ENCODE measurements at regions not wholly inside any gene's neighbourhood (a gene's known extent, or its start where the extent isn't known, plus 50 kb on each side); places are given as distances from the start of the nearest gene placed in this dataset.
"Not testable (repeated sequence)": the region's sequence is repeated elsewhere in the genome, so short reads cannot be mapped to it uniquely, and the experiment has no call there.

DNA sequence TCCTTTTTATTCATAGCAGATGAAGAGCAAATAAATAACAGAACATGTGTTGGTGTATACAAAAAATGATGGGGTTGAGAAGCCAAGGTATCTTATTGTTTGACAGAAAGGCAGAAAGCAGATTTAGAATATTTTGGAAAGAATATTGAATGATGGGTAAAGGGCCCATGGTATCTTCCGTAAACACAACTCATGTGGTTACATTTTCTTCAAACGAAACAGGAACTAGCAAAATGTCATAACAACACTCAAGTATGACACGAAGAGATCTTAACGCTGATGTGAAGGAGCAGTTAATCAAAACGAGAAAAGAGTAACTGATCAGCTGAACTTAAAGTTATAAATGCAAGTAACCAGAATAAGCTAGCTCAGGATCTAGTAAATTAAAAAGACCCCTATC lies 195.7 kb upstream of the GK2 start:
- Histone ChIP-seq H3K27me3 (no peaks in the 10 kb centered on the region), H3K9me3 (no peaks in the 10 kb centered on the region), H3K27ac (peak overlapping the region in 2 of 4 donors; percentile 23 to 33), H3K36me3 (no peaks in the 10 kb centered on the region), H3K4me1 (peaks cover 0 to 20% (median 9%) of the 10 kb centered on the region in 3 donors), H3K4me3 (no peak overlapping the region)
- no peak for TF ChIP-seq POLR2AphosphoS5 (IDR thresholded peaks at IDR 0.05)
- WGBS, 2 donors (ENCODE audit: low coverage in 1 of 2), result 62 to 63% methylated on average over 5 of the region's 5 CpGs
- no peak for ATAC-seq

DNA sequence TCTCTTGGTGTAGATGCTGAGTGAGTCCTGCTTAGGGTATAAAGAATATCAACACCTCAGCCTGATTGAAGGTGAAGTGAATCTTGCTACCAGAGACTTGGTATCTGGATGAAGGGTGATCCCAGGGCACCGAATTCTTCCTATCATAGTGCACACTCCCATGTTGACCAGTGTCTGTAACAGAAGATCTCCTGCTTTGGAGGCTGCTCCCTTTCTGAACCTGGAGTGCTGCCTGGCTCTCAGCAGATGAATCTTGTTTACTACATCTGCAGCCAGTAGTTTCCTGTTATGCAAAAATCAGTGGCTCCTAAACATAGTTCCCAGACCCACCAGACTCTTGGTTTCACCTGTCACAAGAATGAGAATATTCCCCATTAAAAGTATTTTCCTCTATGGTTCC lies 191.7 kb upstream of the GK2 start:
- Histone ChIP-seq H3K36me3 (no peaks in the 10 kb centered on the region), H3K27me3 (no peaks in the 10 kb centered on the region), H3K4me3 (no peak overlapping the region), H3K4me1 (peaks cover 9 to 38% (median 9%) of the 10 kb centered on the region in 3 donors), H3K27ac (peak overlapping the region; percentile 84 to 91 (median 88)), H3K9me3 (no peaks in the 10 kb centered on the region)
- no peak for ATAC-seq
- 86% methylated on average over 1 of the region's 1 CpG; no CpG with 5 or more reads in 1 of the 2 donors for WGBS, 2 donors (ENCODE audit: low coverage in 1 of 2)
- TF ChIP-seq EP300 (IDR thresholded peaks at IDR 0.05), result no peak
- TF ChIP-seq POLR2A (IDR thresholded peaks at IDR 0.05), result no peak
- TF ChIP-seq, protein P1, sequence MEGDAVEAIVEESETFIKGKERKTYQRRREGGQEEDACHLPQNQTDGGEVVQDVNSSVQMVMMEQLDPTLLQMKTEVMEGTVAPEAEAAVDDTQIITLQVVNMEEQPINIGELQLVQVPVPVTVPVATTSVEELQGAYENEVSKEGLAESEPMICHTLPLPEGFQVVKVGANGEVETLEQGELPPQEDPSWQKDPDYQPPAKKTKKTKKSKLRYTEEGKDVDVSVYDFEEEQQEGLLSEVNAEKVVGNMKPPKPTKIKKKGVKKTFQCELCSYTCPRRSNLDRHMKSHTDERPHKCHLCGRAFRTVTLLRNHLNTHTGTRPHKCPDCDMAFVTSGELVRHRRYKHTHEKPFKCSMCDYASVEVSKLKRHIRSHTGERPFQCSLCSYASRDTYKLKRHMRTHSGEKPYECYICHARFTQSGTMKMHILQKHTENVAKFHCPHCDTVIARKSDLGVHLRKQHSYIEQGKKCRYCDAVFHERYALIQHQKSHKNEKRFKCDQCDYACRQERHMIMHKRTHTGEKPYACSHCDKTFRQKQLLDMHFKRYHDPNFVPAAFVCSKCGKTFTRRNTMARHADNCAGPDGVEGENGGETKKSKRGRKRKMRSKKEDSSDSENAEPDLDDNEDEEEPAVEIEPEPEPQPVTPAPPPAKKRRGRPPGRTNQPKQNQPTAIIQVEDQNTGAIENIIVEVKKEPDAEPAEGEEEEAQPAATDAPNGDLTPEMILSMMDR (IDR thresholded peaks at IDR 0.05), result no peak
- TF ChIP-seq POLR2AphosphoS5 (IDR thresholded peaks at IDR 0.05), result no peak

DNA sequence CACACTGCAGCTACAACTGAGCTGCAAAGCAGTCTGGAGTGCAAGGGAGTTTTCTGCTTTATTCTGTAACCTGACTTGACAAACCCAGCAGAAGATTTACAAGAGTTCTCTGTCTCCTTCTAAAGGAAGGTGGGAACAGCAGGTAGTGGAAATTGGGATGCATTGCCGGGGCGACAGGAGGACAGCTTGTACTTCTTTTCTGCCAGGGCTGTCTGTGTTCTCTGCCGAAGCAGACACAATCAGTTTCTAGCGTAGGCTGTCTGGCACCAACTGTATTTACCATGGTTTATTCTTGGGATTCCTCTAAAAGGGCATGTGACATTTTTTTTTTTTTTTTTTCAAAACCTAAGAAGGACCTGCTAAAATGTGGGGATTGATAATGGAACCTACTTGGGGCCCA lies 190.8 kb upstream of the GK2 start:
- Histone ChIP-seq H3K27me3 (no peaks in the 10 kb centered on the region), H3K4me1 (peaks cover 5 to 38% (median 9%) of the 10 kb centered on the region in 3 donors), H3K4me3 (no peak overlapping the region), H3K9me3 (no peaks in the 10 kb centered on the region), H3K27ac (peak overlapping the region; percentile 84 to 99 (median 88)), H3K36me3 (no peaks in the 10 kb centered on the region)
- TF ChIP-seq, protein P1 (IDR thresholded peaks at IDR 0.05), result no peak
- TF ChIP-seq POLR2A (IDR thresholded peaks at IDR 0.05) (no peak), POLR2AphosphoS5 (IDR thresholded peaks at IDR 0.05) (peak; percentile 48), EP300 (IDR thresholded peaks at IDR 0.05) (no peak)
- ATAC-seq, result peak; percentile 93
- 27 to 50% methylated on average over 2 to 4 of the region's 4 CpGs for WGBS, 2 donors (ENCODE audit: low coverage in 1 of 2)

DNA sequence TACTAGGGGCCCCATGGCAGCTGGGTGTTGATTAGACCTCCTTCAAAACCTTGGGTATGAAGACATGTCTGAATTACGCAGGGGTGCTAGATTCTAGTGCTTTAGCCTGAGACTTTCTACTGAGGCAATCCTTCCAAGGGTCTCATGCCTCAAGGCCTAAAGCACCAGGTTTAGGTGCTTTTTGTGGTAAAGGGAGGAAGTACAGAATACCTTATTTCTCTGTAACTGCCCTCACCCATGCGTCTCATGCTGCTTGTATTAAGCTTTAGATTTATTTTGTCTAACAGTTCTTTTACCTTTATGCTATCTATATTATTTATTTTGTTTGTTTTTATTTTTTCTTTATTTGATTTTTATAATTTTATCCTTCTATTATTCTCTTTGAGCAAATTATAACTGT lies 190.2 kb upstream of the GK2 start:
- WGBS, 2 donors (ENCODE audit: low coverage in 1 of 2), result 87 to 97% methylated on average over 2 of the region's 2 CpGs
- no peak for TF ChIP-seq POLR2AphosphoS5 (IDR thresholded peaks at IDR 0.05)
- no peak for ATAC-seq
- peaks cover 5 to 38% (median 9%) of the 10 kb centered on the region in 3 donors for H3K4me1 ChIP-seq
- peak overlapping the region; percentile 84 to 99 (median 88) for H3K27ac ChIP-seq
- no peaks in the 10 kb centered on the region for H3K9me3 ChIP-seq
- no peaks in the 10 kb centered on the region for H3K36me3 ChIP-seq
- H3K27me3 ChIP-seq, result no peaks in the 10 kb centered on the region
- H3K4me3 ChIP-seq, result no peak overlapping the region

DNA sequence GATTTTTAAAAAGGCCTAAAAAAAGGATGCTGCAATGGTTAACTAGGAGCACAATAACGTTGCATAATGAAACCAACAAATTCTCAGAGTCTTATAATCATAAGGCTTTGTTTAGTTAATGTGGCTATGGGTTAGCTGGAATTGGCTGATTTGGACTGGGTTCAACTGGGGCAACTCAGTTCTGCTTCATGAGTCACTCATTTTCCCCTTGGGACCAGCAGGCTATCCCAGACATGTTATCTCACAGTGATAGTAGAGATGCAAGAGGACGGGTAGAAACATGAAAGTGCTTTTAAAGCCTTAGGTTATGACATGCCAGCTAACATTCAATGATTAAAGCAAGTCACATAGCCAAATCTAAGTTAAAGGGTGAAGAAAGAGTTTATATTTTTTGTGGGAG lies 189.2 kb upstream of the GK2 start:
- WGBS, 2 donors (ENCODE audit: low coverage in 1 of 2), result 45 to 50% methylated on average over 2 of the region's 2 CpGs
- no peak for ATAC-seq
- no peaks in the 10 kb centered on the region for H3K36me3 ChIP-seq
- no peaks in the 10 kb centered on the region for H3K27me3 ChIP-seq
- no peaks in the 10 kb centered on the region for H3K9me3 ChIP-seq
- H3K27ac ChIP-seq, result peak overlapping the region; percentile 84 to 99 (median 88)
- TF ChIP-seq, protein P1 (IDR thresholded peaks at IDR 0.05), result no peak
- TF ChIP-seq EP300 (IDR thresholded peaks at IDR 0.05) (no peak), POLR2A (IDR thresholded peaks at IDR 0.05) (no peak), POLR2AphosphoS5 (IDR thresholded peaks at IDR 0.05) (no peak)
- H3K4me3 ChIP-seq, result no peak overlapping the region
- H3K4me1 ChIP-seq, result peaks cover 5 to 38% (median 9%) of the 10 kb centered on the region in 3 donors

DNA sequence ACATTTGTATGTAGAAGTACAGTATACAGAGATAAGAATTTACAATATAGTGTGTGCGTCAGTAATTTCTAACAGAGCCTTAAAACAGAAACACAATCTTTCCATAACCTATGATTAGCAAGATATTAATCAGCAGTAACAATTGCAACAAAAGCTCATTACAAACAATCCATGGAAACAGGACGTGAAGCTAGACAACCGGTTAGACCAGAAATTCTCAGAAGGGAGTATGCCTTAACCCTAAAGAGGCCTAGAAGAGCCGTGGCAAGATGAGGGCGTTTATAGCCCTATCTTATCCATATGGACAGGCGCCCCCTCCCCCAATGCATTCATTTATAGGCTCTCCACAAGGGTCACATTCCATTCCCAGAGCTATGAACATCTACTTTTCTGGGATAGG lies 184.2 kb upstream of the GK2 start:
- not testable (repeated sequence) for H3K27me3 ChIP-seq, H3K9me3 ChIP-seq, H3K27ac ChIP-seq, H3K36me3 ChIP-seq, ATAC-seq, H3K4me3 ChIP-seq
- WGBS, 2 donors (ENCODE audit: low coverage in 1 of 2), result 100% methylated on average over 2 to 4 of the region's 6 CpGs
- H3K4me1 ChIP-seq, result peaks cover 0 to 27% (median 8%) of the 10 kb centered on the region in 3 donors

Measured in gastroesophageal sphincter (tissue), 4 donors.